Endothelial cell of umbilical vein (primary cell): ENCODE measurements at regions not wholly inside any gene's neighbourhood (a gene's known extent, or its start where the extent isn't known, plus 50 kb on each side); places are given as distances from the start of the nearest gene placed in this dataset.

Experiments
- BruUV-seq: library from RNA; stranded (reverse); fragments of 400-500 nt; replicated peaks from 2 replicates; lab custom pipeline; 2021; lab: Mats Ljungman, UMichigan
- CTCF ChIA-PET: fragments of 300-600, 350-600 bp; sonication (Branson Sonifier 250); formaldehyde crosslinking; loops from one replicate; lab custom pipeline; 2021; ENCODE audit warnings: antibody characterized with exemption, inconsistent platforms; lab: Charles Lee
- POLR2A ChIA-PET: fragments of 300-600, 350-600 bp; sonication (Branson Sonifier 250); formaldehyde crosslinking; loops from one replicate; lab custom pipeline; 2021; ENCODE audit warnings: antibody characterized with exemption, inconsistent platforms; lab: Charles Lee
- DNase-seq: peaks from one replicate; pipeline ENCODE4 v3.0.0-alpha.2; 2011; ENCODE audit warnings: low read depth, low spot score
- FAIRE-seq: peaks from 2 replicates; lab custom pipeline; 2011; peaks lifted over from hg19 to GRCh38; lab: Jason Lieb, UNC
- H2AFZ ChIP-seq: 2 replicates; pipeline ENCODE4 v1.6.0; 2012; ENCODE audit warnings: low read depth, low read length, control low read depth, inconsistent platforms
- H3K27ac ChIP-seq: 2 replicates; pipeline ENCODE4 v1.5.1; 2011; ENCODE audit warnings: low read depth, mild to moderate bottlenecking, control low read depth, low read length, moderate library complexity; ENCODE audit not compliant: insufficient read depth
- H3K27me3 ChIP-seq, 2 experiments: 2 replicates each; pipeline versions ENCODE4 v1.6.0 to v1.6.1; 2011; ENCODE audit warnings: low read length in 2 of 2, mixed read lengths in 1 of 2; ENCODE audit not compliant: control insufficient read depth in 2 of 2, insufficient read depth in 2 of 2
- H3K36me3 ChIP-seq, 2 experiments: 2 replicates in 1 of 2; 3 replicates in 1 of 2; pipeline ENCODE4 v1.5.1; 2011; ENCODE audit warnings: low read length in 2 of 2, mild to moderate bottlenecking in 1 of 2, moderate library complexity in 1 of 2; ENCODE audit not compliant: control insufficient read depth in 2 of 2, insufficient read depth in 2 of 2; ENCODE audit errors: extremely low read depth in 1 of 2
- H3K4me1 ChIP-seq: 3 replicates; pipeline ENCODE4 v1.5.1; 2011; ENCODE audit warnings: mild to moderate bottlenecking, low read length; ENCODE audit not compliant: control insufficient read depth, insufficient read depth; ENCODE audit errors: extremely low read depth
- H3K4me2 ChIP-seq: 2 replicates; pipeline ENCODE4 v1.6.1; 2011; ENCODE audit warnings: low read length, control low read depth, mixed read lengths; ENCODE audit not compliant: insufficient read depth
- H3K4me3 ChIP-seq, 3 experiments: fragments of 200-600 bp in 1 of 3; sonication (generic), shearing (Covaris generic) in 1 of 3; replicated peaks in 1 of 3; 2 replicates each; pipeline ENCODE4 v1.5.1; 2011 to 2016; ENCODE audit warnings: control low read depth in 3 of 3, low read length in 3 of 3, mild to moderate bottlenecking in 2 of 3, inconsistent platforms in 1 of 3, low read depth in 1 of 3, moderate library complexity in 1 of 3; ENCODE audit not compliant: insufficient read depth in 1 of 3
- H3K79me2 ChIP-seq: 2 replicates; pipeline ENCODE4 v1.6.0; 2012; ENCODE audit warnings: low read length, inconsistent platforms; ENCODE audit not compliant: control insufficient read depth, insufficient read depth
- H3K9ac ChIP-seq: replicated peaks from 2 replicates; pipeline ENCODE3; 2011; ENCODE audit warnings: low read length, control low read depth; ENCODE audit not compliant: insufficient read depth; ENCODE audit errors: extremely low read depth
- H3K9me1 ChIP-seq: replicated peaks from 3 replicates; pipeline ENCODE4 v1.6.0; 2011; ENCODE audit warnings: mild to moderate bottlenecking, low read length; ENCODE audit not compliant: control insufficient read depth, insufficient read depth; ENCODE audit errors: extremely low read depth
- H3K9me3 ChIP-seq: replicated peaks from 2 replicates; pipeline ENCODE4 v1.5.1; 2012; ENCODE audit warnings: low read length, inconsistent platforms; ENCODE audit not compliant: control insufficient read depth, insufficient read depth
- H4K20me1 ChIP-seq: replicated peaks from 2 replicates; pipeline ENCODE3; 2011; ENCODE audit warnings: mild to moderate bottlenecking, low read length; ENCODE audit not compliant: control insufficient read depth, insufficient read depth; ENCODE audit errors: extremely low read depth
- CTCF ChIP-seq, 2 donors: IDR thresholded peaks; 1 replicate in 1 of 2; 2 replicates in 1 of 2; pipeline ENCODE4 v1.5.1; 2011; ENCODE audit warnings: low read length in 2 of 2, mild to moderate bottlenecking in 2 of 2, moderate library complexity in 2 of 2, control low read depth in 1 of 2, inconsistent platforms in 1 of 2, low read depth in 1 of 2; ENCODE audit not compliant: insufficient read depth in 1 of 2; ENCODE audit errors: extremely low read depth in 1 of 2
- EZH2 ChIP-seq: IDR thresholded peaks from 2 replicates; pipeline ENCODE4 v1.6.1; 2012; ENCODE audit warnings: borderline replicate concordance, low read depth, mild to moderate bottlenecking, moderate library complexity, low read length, inconsistent platforms; ENCODE audit not compliant: severe bottlenecking
- FOS ChIP-seq: IDR thresholded peaks from 2 replicates; pipeline ENCODE4 v1.6.1; 2011; ENCODE audit warnings: mild to moderate bottlenecking, low read length, moderate library complexity, borderline replicate concordance; ENCODE audit not compliant: insufficient read depth
- GATA2 ChIP-seq: IDR thresholded peaks from 2 replicates; pipeline ENCODE4 v1.7.0; 2011; ENCODE audit warnings: low read depth, mild to moderate bottlenecking, moderate library complexity, mixed read lengths, low read length; ENCODE audit not compliant: insufficient read length, insufficient read depth
- JUN ChIP-seq: IDR thresholded peaks from 2 replicates; pipeline ENCODE4 v1.6.1; 2011; ENCODE audit warnings: borderline replicate concordance, low read depth; ENCODE audit not compliant: insufficient read length, insufficient read depth
- MYC ChIP-seq: IDR thresholded peaks from one replicate; pipeline ENCODE4 v1.6.1; 2011; ENCODE audit warnings: mild to moderate bottlenecking, low read depth, low read length
- POLR2AphosphoS5 ChIP-seq: IDR thresholded peaks from 2 replicates; pipeline ENCODE4 v1.6.1; 2012; ENCODE audit warnings: low read depth, mild to moderate bottlenecking, control low read depth, low read length, moderate library complexity; ENCODE audit not compliant: insufficient read depth
- dilution Hi-C: fragments of 300-500 bp; cut with MboI; formaldehyde crosslinking; loops from one replicate; pipeline ENCODE4 v1.15.0; 2019; ENCODE audit warnings: low sequenced_read_pairs; ENCODE audit not compliant: extremely low pct_ligation_motif_present
- intact Hi-C: fragments of 100-400 bp; cut with micrococcal nuclease; formaldehyde crosslinking; loops from one replicate; pipeline ENCODE4 v1.10.0; 2022
- TF ChIP-seq, protein P1 (sequence below): IDR thresholded peaks from 2 replicates; pipeline ENCODE4 v1.6.1; 2011; ENCODE audit not compliant: insufficient read depth, insufficient read length

DNA sequence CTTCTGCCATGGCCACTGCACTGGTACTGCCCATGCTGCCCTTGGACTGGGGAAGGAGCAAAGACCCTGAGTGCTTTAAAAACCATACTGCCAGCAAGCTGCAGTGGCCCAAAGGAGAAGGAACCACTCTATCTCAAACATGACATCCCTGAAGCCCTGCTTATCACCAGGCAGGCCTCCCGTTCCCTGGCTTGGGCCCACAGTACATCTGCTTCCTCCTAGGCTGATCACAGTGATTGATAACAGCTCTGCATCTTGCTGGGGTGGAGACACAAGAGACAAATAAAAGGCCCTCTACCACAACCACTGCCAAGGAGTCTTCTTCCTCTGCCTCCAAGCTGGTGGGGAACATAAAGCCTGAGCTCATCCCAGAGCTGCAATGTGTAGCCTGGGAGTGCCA is 567.5 kb downstream of the TRHDE start:
- Histone ChIP-seq H3K9ac (no peak overlapping the region), H3K4me1 (no peaks in the 10 kb centered on the region), H3K79me2 (no peaks in the 10 kb centered on the region), H3K9me1 (no peaks in the 10 kb centered on the region), H3K9me3 (peaks cover 7% of the 10 kb centered on the region), H2AFZ (no peak overlapping the region), H3K27ac (no peak overlapping the region), H3K27me3 (no peaks in the 10 kb centered on the region), H3K4me2 (no peak overlapping the region), H4K20me1 (no peaks in the 10 kb centered on the region), H3K4me3 (no peak overlapping the region), H3K36me3 (no peaks in the 10 kb centered on the region)
- ChIA-PET POLR2A (no interaction called here), CTCF (no interaction called here)
- dilution Hi-C loops (no loop called here), intact Hi-C loops (no loop called here)
- no TSS peak for BruUV-seq
- TF ChIP-seq JUN (no peak), CTCF (IDR thresholded peaks at IDR 0.05; ENCODE audit: extremely low read depth in 1 of 2, insufficient read depth in 1 of 2, low read depth in 1 of 2, low read length in 2 of 2) (no peak), MYC (no peak)
- DNase-seq (no peak), FAIRE-seq (no peak)

- TF ChIP-seq GATA2 (no peak), POLR2AphosphoS5 (no peak), JUN (no peak), EZH2 (no peak), FOS (no peak)
- TF ChIP-seq, protein P1, sequence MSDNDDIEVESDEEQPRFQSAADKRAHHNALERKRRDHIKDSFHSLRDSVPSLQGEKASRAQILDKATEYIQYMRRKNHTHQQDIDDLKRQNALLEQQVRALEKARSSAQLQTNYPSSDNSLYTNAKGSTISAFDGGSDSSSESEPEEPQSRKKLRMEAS: no peak
- Histone ChIP-seq H2AFZ (no peak overlapping the region), H3K4me3 (no peak overlapping the region), H3K79me2 (no peaks in the 10 kb centered on the region), H3K36me3 (no peaks in the 10 kb centered on the region), H3K9me1 (no peaks in the 10 kb centered on the region), H3K27me3 (no peaks in the 10 kb centered on the region), H3K4me2 (no peak overlapping the region), H3K9me3 (peaks cover 3% of the 10 kb centered on the region), H3K4me1 (no peaks in the 10 kb centered on the region), H3K9ac (no peak overlapping the region), H4K20me1 (no peaks in the 10 kb centered on the region), H3K27ac (no peak overlapping the region)
- ChIA-PET POLR2A (no interaction called here), CTCF (no interaction called here)
- FAIRE-seq: no peak
- BruUV-seq: no TSS peak
- intact Hi-C loops: no loop called here
- DNase-seq: no peak
- dilution Hi-C loops: no loop called here
These were observed 591.5 kb downstream of the TRHDE start for GRCh38 chr12:72863671-72864070.
